K562 (cell line): ENCODE measurements at regions not wholly inside any gene's neighbourhood (a gene's known extent, or its start where the extent isn't known, plus 50 kb on each side); places are given as distances from the start of the nearest gene placed in this dataset.

Source experiments
- ATAC-seq: fragments of 200-7000 bp; cut with Tn5 transposase; 3 replicates; pipeline ENCODE4 v1.9.1; 2020; ENCODE audit warnings: moderate library complexity
- BruUV-seq: library from RNA; stranded (reverse); fragments of 400-500 nt; replicated peaks from 2 replicates; lab custom pipeline; 2021; lab: Mats Ljungman, UMichigan
- CTCF ChIA-PET: fragments of 300-600 bp; formaldehyde crosslinking; extraction: SDS; loops from one replicate; lab custom pipeline; 2021; ENCODE audit warnings: low intra/inter-chr PET ratio; lab: Yijun Ruan, JAX
- POLR2A ChIA-PET: fragments of 300-600, 350-650 bp; sonication (Branson Sonifier 250); formaldehyde crosslinking; extraction: SDS; loops from one replicate; lab custom pipeline; 2021; ENCODE audit warnings: antibody characterized with exemption, inconsistent platforms; lab: Yijun Ruan, JAX
- DNase-seq, 4 experiments: peaks; one replicate each; pipeline versions ENCODE4 v3.0.0 to v3.0.0-alpha.2; 2011 to 2018; ENCODE audit warnings: low spot score in 3 of 4, mixed read lengths in 3 of 4; ENCODE audit errors: extremely low read depth in 1 of 4
- FAIRE-seq: peaks from 2 replicates; lab custom pipeline; 2011; peaks lifted over from hg19 to GRCh38; lab: Jason Lieb, UNC
- H2AFZ ChIP-seq: 2 replicates; pipeline ENCODE4 v1.6.0; 2011; ENCODE audit warnings: low read depth, low read length, control low read depth, inconsistent platforms
- H3K27ac ChIP-seq: fragments of 200-600 bp; 3 replicates; pipeline ENCODE4 v1.8.0; 2011; ENCODE audit warnings: low read depth, mild to moderate bottlenecking, control low read depth, inconsistent platforms, low read length, moderate library complexity, mixed read lengths; ENCODE audit errors: extremely low read depth
- H3K27me3 ChIP-seq, 2 experiments: fragments of 300-600 bp in 1 of 2; 2 replicates in 1 of 2; 3 replicates in 1 of 2; pipeline versions ENCODE4 v1.6.0 to v1.8.0; 2011; ENCODE audit warnings: inconsistent platforms in 2 of 2, low read length in 2 of 2, mild to moderate bottlenecking in 1 of 2, mixed read lengths in 1 of 2, moderate library complexity in 1 of 2; ENCODE audit not compliant: control insufficient read depth in 2 of 2, insufficient read depth in 2 of 2
- H3K36me3 ChIP-seq: fragments of 300-600 bp; 3 replicates; pipeline ENCODE4 v1.8.0; 2011; ENCODE audit warnings: mild to moderate bottlenecking, low read length, inconsistent platforms; ENCODE audit not compliant: control insufficient read depth, insufficient read depth
- H3K4me1 ChIP-seq, 2 experiments: fragments of 200-600 bp in 1 of 2; replicated peaks in 1 of 2; 2 replicates in 1 of 2; 3 replicates in 1 of 2; pipeline versions ENCODE4 v1.5.1 to v1.8.0; 2011; ENCODE audit warnings: inconsistent platforms in 2 of 2, low read length in 2 of 2, mild to moderate bottlenecking in 1 of 2, mixed read lengths in 1 of 2, moderate library complexity in 1 of 2; ENCODE audit not compliant: control insufficient read depth in 2 of 2, insufficient read depth in 2 of 2
- H3K4me2 ChIP-seq: 2 replicates; pipeline ENCODE4 v1.6.1; 2011; ENCODE audit warnings: low read length, control low read depth, inconsistent platforms, mixed read lengths; ENCODE audit not compliant: insufficient read depth
- H3K4me3 ChIP-seq: fragments of 200-600 bp; sonication (generic), shearing (Covaris generic); 2 replicates; pipeline ENCODE4 v1.5.1; 2016; ENCODE audit warnings: control low read depth, inconsistent platforms
- H3K79me2 ChIP-seq: fragments of 200-600 bp; 3 replicates; pipeline ENCODE4 v1.8.0; 2011; ENCODE audit warnings: low read length, inconsistent platforms; ENCODE audit not compliant: control insufficient read depth, insufficient read depth
- H3K9ac ChIP-seq, 2 experiments: 2 replicates each; pipeline versions ENCODE4 v1.6.0 to v1.6.1; 2011; ENCODE audit warnings: low read depth in 2 of 2, low read length in 2 of 2, control low read depth in 1 of 2, inconsistent platforms in 1 of 2, mild to moderate bottlenecking in 1 of 2, mixed read lengths in 1 of 2; ENCODE audit not compliant: insufficient read depth in 1 of 2
- H3K9me1 ChIP-seq: one replicate; pipeline ENCODE4 v1.6.0; 2011; ENCODE audit warnings: inconsistent platforms, mild to moderate bottlenecking, low read length, moderate library complexity; ENCODE audit not compliant: control insufficient read depth, insufficient read depth
- H3K9me3 ChIP-seq: replicated peaks from 2 replicates; pipeline ENCODE4 v1.5.1; 2011; ENCODE audit warnings: low read depth, low read length, inconsistent platforms; ENCODE audit not compliant: control insufficient read depth, insufficient read depth
- H4K20me1 ChIP-seq: replicated peaks from 2 replicates; pipeline ENCODE4 v1.6.1; 2011; ENCODE audit warnings: low read length, inconsistent platforms, mixed read lengths; ENCODE audit not compliant: control insufficient read depth, insufficient read depth
- ATF6 ChIP-seq: sonication (generic); formaldehyde crosslinking; IDR thresholded peaks from 2 replicates; pipeline ENCODE4 v1.4.0; 2020; ENCODE audit warnings: mild to moderate bottlenecking, missing genetic modification reagents
- EWSR1 ChIP-seq: fragments of 450-650 bp; IDR thresholded peaks from 2 replicates; pipeline ENCODE4 v1.6.1; 2018; ENCODE audit warnings: borderline replicate concordance, mild to moderate bottlenecking, low read depth, moderate library complexity; ENCODE audit not compliant: partially characterized antibody
- HOXB6 ChIP-seq: fragments of 250-450 bp; sonication (Bioruptor Pico); IDR thresholded peaks from 2 replicates; pipeline ENCODE4 v1.5.1; 2022; ENCODE audit warnings: mild to moderate bottlenecking, borderline replicate concordance
- MNT ChIP-seq, 2 experiments: fragments of 450-650 bp; conservative IDR thresholded peaks; 2 replicates each; pipeline ENCODE4 v1.6.1; 2017; ENCODE audit warnings: mild to moderate bottlenecking in 2 of 2, moderate library complexity in 2 of 2
- PHB2 ChIP-seq: fragments of 450-650 bp; IDR thresholded peaks from 2 replicates; pipeline ENCODE4 v1.6.1; 2017; ENCODE audit warnings: low read depth
- RFX5 ChIP-seq: IDR thresholded peaks from 2 replicates; pipeline ENCODE4 v1.6.1; 2011; ENCODE audit warnings: low read depth, mild to moderate bottlenecking, improper control_type of control experiment, low read length
- TCFL5 ChIP-seq: fragments of 250-450 bp; sonication (Bioruptor Pico); conservative IDR thresholded peaks from 2 replicates; pipeline ENCODE4 v1.6.1; 2021; ENCODE audit warnings: mild to moderate bottlenecking, moderate library complexity, matching md5 sums
- TFE3 ChIP-seq: fragments of 450-650 bp; formaldehyde crosslinking; IDR thresholded peaks from 2 replicates; pipeline ENCODE4 v1.4.0; 2020; ENCODE audit warnings: mild to moderate bottlenecking, mixed read lengths
- ZKSCAN3 ChIP-seq: fragments of 250-450 bp; sonication (Bioruptor Pico); IDR thresholded peaks from 2 replicates; pipeline ENCODE4 v1.4.0; 2020
- ZNF143 ChIP-seq: sonication (generic); formaldehyde crosslinking; IDR thresholded peaks from 2 replicates; pipeline ENCODE4 v1.9.0; 2022; ENCODE audit warnings: mild to moderate bottlenecking, missing genetic modification reagents
- ZNF197 ChIP-seq: fragments of 200-800 bp; sonication (Bioruptor generic); IDR thresholded peaks from 2 replicates; pipeline ENCODE4 v1.6.1; 2016; ENCODE audit warnings: low read depth, missing genetic modification characterization, missing compliant biosample characterization
- ZNF699 ChIP-seq: fragments of 250-450 bp; sonication (Bioruptor Pico); IDR thresholded peaks from 2 replicates; pipeline ENCODE4 v1.8.0; 2021; ENCODE audit warnings: mild to moderate bottlenecking, moderate library complexity; ENCODE audit not compliant: insufficient replicate concordance
- WGBS: fragments of 100-300 bp; shearing (Covaris generic); methylation state at CpG from one replicate; pipeline ENCODE4 v1.1.6; 2016; ENCODE audit warnings: low coverage, mixed read lengths; ENCODE audit not compliant: insufficient coverage; ENCODE audit errors: missing lambda C conversion rate; 5-methylcytosine and 5-hydroxymethylcytosine counted together
- in situ Hi-C: fragments of 300-500 bp; cut with MboI; formaldehyde crosslinking; loops from 4 replicates; pipeline ENCODE4 v1.15.0; 2018; ENCODE audit warnings: inconsistent platforms, mixed read lengths
- intact Hi-C: fragments of 100-400 bp; cut with micrococcal nuclease; formaldehyde crosslinking; loops from 2 replicates; pipeline ENCODE4 v1.14.2; 2022

- no peaks in the 10 kb centered on the region for H3K9me3 ChIP-seq
- ChIA-PET POLR2A (no interaction called here), CTCF (no interaction called here)
- FAIRE-seq (no peak), DNase-seq (no peak)
- H2AFZ ChIP-seq = no peak overlapping the region
- WGBS = 3% methylated on average over 2 of the region's 2 CpGs
- no peaks in the 10 kb centered on the region for H3K27me3 ChIP-seq
- no peaks in the 10 kb centered on the region for H3K36me3 ChIP-seq
- no peak overlapping the region for H3K4me3 ChIP-seq
- in situ Hi-C loops = no loop called here
- TF ChIP-seq PHB2 = no peak
- peak; percentile 90 for TF ChIP-seq RFX5
- TF ChIP-seq, all 486 proteins: peak for 1
- no peak; the same call in 2 of the 3 replicates for ATAC-seq
- intact Hi-C loops = no loop called here
- BruUV-seq = no TSS peak
- H3K9me1 ChIP-seq = no peaks in the 10 kb centered on the region
- H3K9ac ChIP-seq = no peak overlapping the region
- H3K27ac ChIP-seq = no peak overlapping the region
- no peaks in the 10 kb centered on the region for H3K79me2 ChIP-seq
- no peaks in the 10 kb centered on the region for H3K4me1 ChIP-seq
- H4K20me1 ChIP-seq = no peaks in the 10 kb centered on the region
- H3K4me2 ChIP-seq = no peak overlapping the region
Observed at GRCh38 chr16:50490828-50491227, 57.4 kb upstream of the NKD1 start.

GRCh38 chr16:50489182-50489581 is 59.0 kb upstream of the NKD1 start:
- Histone ChIP-seq H3K9me3 (no peaks in the 10 kb centered on the region), H3K9me1 (no peaks in the 10 kb centered on the region), H3K79me2 (no peaks in the 10 kb centered on the region), H2AFZ (no peak overlapping the region), H3K9ac (no peak overlapping the region), H3K27me3 (no peaks in the 10 kb centered on the region), H3K36me3 (no peaks in the 10 kb centered on the region), H3K4me3 (no peak overlapping the region), H3K4me1 (no peaks in the 10 kb centered on the region), H3K4me2 (no peak overlapping the region), H3K27ac (no peak overlapping the region), H4K20me1 (no peaks in the 10 kb centered on the region)
- POLR2A ChIA-PET = no interaction called here
- intact Hi-C loops (no loop called here), in situ Hi-C loops (no loop called here)
- DNase-seq = no peak
- FAIRE-seq = no peak
- CTCF ChIA-PET = no interaction called here
- WGBS = 0% methylated on average over 3 of the region's 3 CpGs
- TF ChIP-seq MNT (conservative IDR thresholded peaks at IDR 0.05) (no peak), ZNF699 (CRISPR knock-in tag) (no peak), EWSR1 (no peak), TCFL5 (CRISPR knock-in tag) (no peak), ZKSCAN3 (CRISPR knock-in tag) (no peak), TFE3 (CRISPR knock-in tag) (no peak), HOXB6 (CRISPR knock-in tag) (no peak), ATF6 (no peak), ZNF197 (no peak), ZNF143 (CRISPR knock-in tag) (no peak)
- no peak for ATAC-seq
- no TSS peak for BruUV-seq
